Effector memory CD4-positive, alpha-beta T cell (primary cell): ENCODE measurements at regions not wholly inside any gene's neighbourhood (a gene's known extent, or its start where the extent isn't known, plus 50 kb on each side); places are given as distances from the start of the nearest gene placed in this dataset.

Experiments
- DNase-seq, 3 donors: peaks; one replicate each; pipeline ENCODE4 v3.0.0-alpha.2; 2020
- H3K27ac ChIP-seq: 2 replicates; pipeline ENCODE4 v1.7.0; 2013; ENCODE audit warnings: mild to moderate bottlenecking, low read length, moderate library complexity; ENCODE audit not compliant: insufficient read depth, poor library complexity, severe bottlenecking
- H3K27me3 ChIP-seq: replicated peaks from 2 replicates; pipeline ENCODE4 v1.7.0; 2013; ENCODE audit warnings: mild to moderate bottlenecking, low read length; ENCODE audit not compliant: insufficient read depth, control insufficient read depth, poor library complexity, severe bottlenecking
- H3K36me3 ChIP-seq: 2 replicates; pipeline ENCODE4 v1.7.0; 2013; ENCODE audit warnings: mild to moderate bottlenecking, low read length, moderate library complexity; ENCODE audit not compliant: control insufficient read depth, insufficient read depth
- H3K4me1 ChIP-seq: 2 replicates; pipeline ENCODE4 v1.7.0; 2013; ENCODE audit warnings: low read length, mild to moderate bottlenecking; ENCODE audit not compliant: control insufficient read depth, insufficient read depth, poor library complexity, severe bottlenecking
- H3K4me3 ChIP-seq: 2 replicates; pipeline ENCODE4 v1.7.0; 2013; ENCODE audit warnings: low read length, low read depth, mild to moderate bottlenecking; ENCODE audit not compliant: insufficient read depth, poor library complexity, severe bottlenecking
- H3K9me3 ChIP-seq: 2 replicates; pipeline ENCODE4 v1.7.0; 2013; ENCODE audit warnings: mild to moderate bottlenecking, low read length, moderate library complexity; ENCODE audit not compliant: control insufficient read depth

- no peaks in the 10 kb centered on the region for H3K4me1 ChIP-seq
- no peaks in the 10 kb centered on the region for H3K36me3 ChIP-seq
- no peak for DNase-seq
- no peak overlapping the region for H3K27ac ChIP-seq
- H3K9me3 ChIP-seq, result no peaks in the 10 kb centered on the region
- no peak overlapping the region for H3K4me3 ChIP-seq
- no peaks in the 10 kb centered on the region for H3K27me3 ChIP-seq
Measured at GRCh38 chr13:78827471-78827870, 168.5 kb upstream of the OBI1 start.

DNA sequence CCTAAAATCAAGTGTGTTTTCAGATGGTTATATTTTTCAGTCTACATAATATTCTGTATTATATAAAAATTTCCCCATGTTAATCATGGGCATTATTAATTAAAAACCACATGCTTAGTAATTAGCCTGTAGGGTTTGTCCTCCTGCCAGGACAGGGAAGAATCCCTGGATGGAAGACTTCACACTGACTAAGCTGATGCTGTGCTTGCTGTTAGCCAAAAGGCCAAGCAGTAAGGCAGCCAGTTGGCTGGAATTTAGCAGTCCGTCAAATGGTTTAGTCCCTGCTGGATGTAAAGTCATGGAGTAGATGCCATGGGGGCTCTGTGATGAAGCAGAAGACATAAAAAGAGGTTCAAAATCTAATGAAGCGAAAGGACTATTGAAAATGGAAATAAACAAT lies 168.0 kb upstream of the OBI1 start:
- no peaks in the 10 kb centered on the region for H3K27me3 ChIP-seq
- H3K4me3 ChIP-seq, result no peak overlapping the region
- H3K9me3 ChIP-seq, result no peaks in the 10 kb centered on the region
- no peak for DNase-seq
- H3K36me3 ChIP-seq, result no peaks in the 10 kb centered on the region
- no peaks in the 10 kb centered on the region for H3K4me1 ChIP-seq
- H3K27ac ChIP-seq, result no peak overlapping the region

DNA sequence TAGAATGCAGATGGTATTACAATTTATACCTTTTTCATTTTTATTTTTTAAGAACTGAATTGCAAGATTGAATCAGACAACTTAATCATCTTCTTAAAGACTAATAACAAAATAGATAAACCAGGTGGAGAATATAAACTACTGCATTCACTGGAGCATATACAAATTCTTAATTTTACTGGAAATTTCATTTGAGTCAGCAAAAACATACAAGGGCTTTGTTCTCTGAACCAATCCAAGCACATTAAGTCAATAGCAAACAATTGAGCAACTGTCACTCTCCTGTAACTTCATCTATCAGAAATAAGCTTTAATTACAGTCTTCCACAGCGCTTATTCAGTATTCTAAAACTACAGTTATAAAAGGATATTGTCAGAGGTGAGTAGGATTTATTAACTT lies 167.4 kb upstream of the OBI1 start:
- Histone ChIP-seq H3K4me3 (no peak overlapping the region), H3K27ac (no peak overlapping the region), H3K27me3 (no peaks in the 10 kb centered on the region), H3K9me3 (no peaks in the 10 kb centered on the region), H3K4me1 (no peaks in the 10 kb centered on the region), H3K36me3 (no peaks in the 10 kb centered on the region)
- DNase-seq, result no peak

- H3K36me3 ChIP-seq, result no peaks in the 10 kb centered on the region
- H3K4me1 ChIP-seq, result no peaks in the 10 kb centered on the region
- H3K9me3 ChIP-seq, result no peaks in the 10 kb centered on the region
- H3K27ac ChIP-seq, result no peak overlapping the region
- no peak overlapping the region for H3K4me3 ChIP-seq
- no peak for DNase-seq
- no peaks in the 10 kb centered on the region for H3K27me3 ChIP-seq
Measured at GRCh38 chr13:78820541-78820940, 161.6 kb upstream of the OBI1 start.

- no peak for DNase-seq
- H3K27ac ChIP-seq, result no peak overlapping the region
- H3K9me3 ChIP-seq, result no peaks in the 10 kb centered on the region
- no peaks in the 10 kb centered on the region for H3K27me3 ChIP-seq
- no peak overlapping the region for H3K4me3 ChIP-seq
- no peaks in the 10 kb centered on the region for H3K36me3 ChIP-seq
- H3K4me1 ChIP-seq, result no peaks in the 10 kb centered on the region
Measured at GRCh38 chr13:78816592-78816991, 157.6 kb upstream of the OBI1 start.

- no peak for DNase-seq
- Histone ChIP-seq H3K9me3 (no peaks in the 10 kb centered on the region), H3K36me3 (no peaks in the 10 kb centered on the region), H3K4me3 (no peak overlapping the region), H3K4me1 (no peaks in the 10 kb centered on the region), H3K27me3 (no peaks in the 10 kb centered on the region), H3K27ac (no peak overlapping the region)
Measured at GRCh38 chr13:78816154-78816553, 157.2 kb upstream of the OBI1 start.

- H3K36me3 ChIP-seq, result no peaks in the 10 kb centered on the region
- DNase-seq, result no peak
- no peak overlapping the region for H3K4me3 ChIP-seq
- no peaks in the 10 kb centered on the region for H3K9me3 ChIP-seq
- no peaks in the 10 kb centered on the region for H3K4me1 ChIP-seq
- no peak overlapping the region for H3K27ac ChIP-seq
- no peaks in the 10 kb centered on the region for H3K27me3 ChIP-seq
Measured at GRCh38 chr13:78806457-78806856, 147.5 kb upstream of the OBI1 start.

- no peak overlapping the region for H3K4me3 ChIP-seq
- H3K36me3 ChIP-seq, result no peaks in the 10 kb centered on the region
Measured at GRCh38 chr13:78802912-78803311, 144.0 kb upstream of the OBI1 start.

DNA sequence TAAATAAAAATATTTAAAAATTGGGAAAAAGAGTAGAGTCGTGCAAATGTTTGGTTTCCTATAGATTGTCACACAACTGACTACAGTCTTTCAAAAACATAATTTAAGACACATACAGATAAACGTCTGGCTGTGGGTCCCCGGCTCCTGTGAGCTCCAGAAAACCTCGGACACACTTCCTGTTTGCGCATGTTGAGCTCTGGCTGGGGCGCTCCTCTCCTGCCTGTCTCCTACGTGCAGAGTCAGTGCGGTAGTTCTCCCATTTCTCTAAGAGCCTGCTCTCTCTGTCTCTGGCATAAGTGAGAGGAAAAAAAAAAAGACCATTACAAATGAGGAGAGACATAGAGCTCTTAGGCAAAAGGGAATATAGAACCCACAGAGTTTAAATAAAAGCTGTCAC lies 128.2 kb upstream of the OBI1 start:
- no peaks in the 10 kb centered on the region for H3K36me3 ChIP-seq
- H3K27me3 ChIP-seq, result no peaks in the 10 kb centered on the region
- no peaks in the 10 kb centered on the region for H3K9me3 ChIP-seq
- H3K4me3 ChIP-seq, result no peak overlapping the region
- no peaks in the 10 kb centered on the region for H3K4me1 ChIP-seq
- H3K27ac ChIP-seq, result no peak overlapping the region
- DNase-seq, result no peak

More at GRCh38 chr13:78802912-78803311, 144.0 kb upstream of the OBI1 start:
- Histone ChIP-seq H3K27ac (no peak overlapping the region), H3K4me1 (no peaks in the 10 kb centered on the region), H3K9me3 (no peaks in the 10 kb centered on the region), H3K27me3 (no peaks in the 10 kb centered on the region)
- no peak for DNase-seq

GRCh38 chr13:78786459-78786858 lies 127.5 kb upstream of the OBI1 start:
- no peaks in the 10 kb centered on the region for H3K4me1 ChIP-seq
- no peaks in the 10 kb centered on the region for H3K27me3 ChIP-seq
- DNase-seq, result no peak
- no peak overlapping the region for H3K4me3 ChIP-seq
- no peaks in the 10 kb centered on the region for H3K36me3 ChIP-seq
- no peaks in the 10 kb centered on the region for H3K9me3 ChIP-seq
- no peak overlapping the region for H3K27ac ChIP-seq

- no peak for DNase-seq
Measured at GRCh38 chr13:78785764-78786163, 126.8 kb upstream of the OBI1 start.

More at GRCh38 chr13:78785764-78786163, 126.8 kb upstream of the OBI1 start:
- no peaks in the 10 kb centered on the region for H3K27me3 ChIP-seq
- no peak overlapping the region for H3K27ac ChIP-seq
- H3K9me3 ChIP-seq, result no peaks in the 10 kb centered on the region
- no peaks in the 10 kb centered on the region for H3K36me3 ChIP-seq
- no peak overlapping the region for H3K4me3 ChIP-seq
- H3K4me1 ChIP-seq, result no peaks in the 10 kb centered on the region
